HCT116 (cell line): ENCODE measurements at regions not wholly inside any gene's neighbourhood (a gene's known extent, or its start where the extent isn't known, plus 50 kb on each side); places are given as distances from the start of the nearest gene placed in this dataset.

Experiments
- ATAC-seq: fragments of 200-7000 bp; cut with Tn5 transposase; 2 replicates; pipeline ENCODE4 v1.9.1; 2020; ENCODE audit warnings: mild to moderate bottlenecking, moderate library complexity
- BruUV-seq: library from RNA; stranded (reverse); fragments of 400-500 nt; replicated peaks from 2 replicates; lab custom pipeline; 2021; lab: Mats Ljungman, UMichigan
- CTCF ChIA-PET: fragments of 300-600 bp; sonication (Branson Sonifier 250); formaldehyde crosslinking; loops from one replicate; lab custom pipeline; 2021; ENCODE audit warnings: antibody characterized with exemption; lab: Charles Lee
- POLR2A ChIA-PET: fragments of 300-600, 350-600 bp; sonication (Branson Sonifier 250); formaldehyde crosslinking; loops from one replicate; lab custom pipeline; 2021; ENCODE audit warnings: antibody characterized with exemption; lab: Charles Lee
- RAD21 ChIA-PET, 2 experiments: fragments of 300-600 bp; sonication (Branson Sonifier 250); formaldehyde crosslinking; loops; one replicate each; lab custom pipeline; 2023; ENCODE audit warnings: low total read pairs in 2 of 2; ENCODE audit not compliant: uncharacterized antibody in 2 of 2, unreplicated experiment in 2 of 2, low non-redundant PET in 1 of 2; lab: Charles Lee
- DNase-seq: peaks from one replicate; pipeline ENCODE4 v3.0.0-alpha.2; 2010; ENCODE audit warnings: low read depth, low spot score
- H2AFZ ChIP-seq: fragments of 200-600 bp; shearing (Covaris generic), sonication (generic); 2 replicates; pipeline ENCODE4 v1.6.1; 2017; ENCODE audit warnings: low read depth, mixed run types, mixed read lengths, antibody characterized with exemption, low read length; ENCODE audit not compliant: poor library complexity, severe bottlenecking
- H3K27ac ChIP-seq: 2 replicates; pipeline ENCODE4 v1.5.1; 2012; ENCODE audit warnings: low read depth, low read length
- H3K27me3 ChIP-seq: fragments of 200-600 bp; sonication (generic); 2 replicates; pipeline ENCODE4 v1.6.1; 2016; ENCODE audit warnings: mixed run types, low read length, mixed read lengths; ENCODE audit not compliant: insufficient read depth
- H3K36me3 ChIP-seq, 2 experiments: fragments of 200-500 bp in 1 of 2; fragments of 200-600 bp in 1 of 2; sonication (Bioruptor generic) in 1 of 2; sonication (generic) in 1 of 2; 2 replicates each; pipeline versions ENCODE4 v1.5.1 to v1.6.1; 2014 to 2016; ENCODE audit warnings: low read length in 2 of 2, inconsistent platforms in 1 of 2, mixed read lengths in 1 of 2, mixed run types in 1 of 2; ENCODE audit not compliant: insufficient read depth in 2 of 2, control insufficient read depth in 1 of 2
- H3K4me1 ChIP-seq, 2 experiments: fragments of 200-600 bp in 1 of 2; sonication (generic) in 1 of 2; 2 replicates each; pipeline versions ENCODE4 v1.5.1 to v1.6.1; 2012 to 2017; ENCODE audit warnings: low read length in 2 of 2, inconsistent platforms in 1 of 2, mild to moderate bottlenecking in 1 of 2, mixed read lengths in 1 of 2, mixed run types in 1 of 2, moderate library complexity in 1 of 2; ENCODE audit not compliant: insufficient read depth in 2 of 2, control insufficient read depth in 1 of 2
- H3K4me2 ChIP-seq: fragments of 200-600 bp; sonication (generic); 2 replicates; pipeline ENCODE4 v1.6.1; 2017; ENCODE audit warnings: mixed run types, low read length, mixed read lengths
- H3K4me3 ChIP-seq, 2 experiments: fragments of 200-600 bp in 1 of 2; sonication (generic) in 1 of 2; replicated peaks in 1 of 2; 2 replicates each; pipeline ENCODE4 v1.5.1; 2011 to 2016; ENCODE audit warnings: low read length in 2 of 2, control low read depth in 1 of 2, low read depth in 1 of 2, mild to moderate bottlenecking in 1 of 2, mixed read lengths in 1 of 2, mixed run types in 1 of 2
- H3K79me2 ChIP-seq: fragments of 200-600 bp; sonication (generic); 2 replicates; pipeline ENCODE4 v1.6.1; 2017; ENCODE audit warnings: mild to moderate bottlenecking, mixed run types, low read length, moderate library complexity, mixed read lengths; ENCODE audit not compliant: insufficient read depth
- H3K9ac ChIP-seq: fragments of 200-600 bp; sonication (generic); 2 replicates; pipeline ENCODE4 v1.6.1; 2016; ENCODE audit warnings: low read length, mixed read lengths
- H3K9me2 ChIP-seq: fragments of 200-600 bp; sonication (generic), shearing (Covaris generic); 2 replicates; pipeline ENCODE4 v1.6.1; 2017; ENCODE audit warnings: mixed run types, mild to moderate bottlenecking, moderate library complexity; ENCODE audit not compliant: insufficient read depth
- H3K9me3 ChIP-seq, 2 experiments: fragments of 200-500 bp in 1 of 2; fragments of 200-600 bp in 1 of 2; sonication (Bioruptor generic) in 1 of 2; sonication (generic) in 1 of 2; 2 replicates each; pipeline ENCODE4 v1.6.1; 2014 to 2017; ENCODE audit warnings: low read length in 2 of 2, mixed read lengths in 2 of 2, inconsistent platforms in 1 of 2, low read depth in 1 of 2, mild to moderate bottlenecking in 1 of 2, mixed run types in 1 of 2, moderate library complexity in 1 of 2; ENCODE audit not compliant: control insufficient read depth in 1 of 2, insufficient read depth in 1 of 2
- H4K20me1 ChIP-seq: fragments of 200-600 bp; sonication (generic), shearing (Covaris generic); 2 replicates; pipeline ENCODE4 v1.6.1; 2017; ENCODE audit warnings: mixed run types, mild to moderate bottlenecking, moderate library complexity; ENCODE audit not compliant: insufficient read depth
- ELF1 ChIP-seq: IDR thresholded peaks from 2 replicates; pipeline ENCODE4 v1.6.1; 2012; ENCODE audit warnings: low read depth, borderline replicate concordance
- MAX ChIP-seq: IDR thresholded peaks from 2 replicates; pipeline ENCODE4 v1.6.1; 2012
- POLR2A ChIP-seq: IDR thresholded peaks from 2 replicates; pipeline ENCODE4 v1.7.0; 2011; ENCODE audit warnings: borderline replicate concordance; ENCODE audit not compliant: insufficient read depth, insufficient read length; ENCODE audit errors: extremely low read depth
- ZBTB33 ChIP-seq: IDR thresholded peaks from 2 replicates; pipeline ENCODE4 v1.6.1; 2011; ENCODE audit warnings: mild to moderate bottlenecking, low read length, moderate library complexity; ENCODE audit not compliant: insufficient replicate concordance; ENCODE audit errors: extremely low read depth
- intact Hi-C: fragments of 100-400 bp; cut with micrococcal nuclease; formaldehyde crosslinking; loops from 2 replicates; pipeline ENCODE4 v1.10.0; 2022

GRCh38 chr7:41459183-41459582, 243.7 kb downstream of the INHBA start (continued):
- TF ChIP-seq POLR2A (no peak), ELF1 (no peak), ZBTB33 (no peak), MAX (no peak)
- TF ChIP-seq, all 23 proteins: peak for 0

- no peak overlapping the region for H3K9ac ChIP-seq
- H4K20me1 ChIP-seq: no peaks in the 10 kb centered on the region
- H3K79me2 ChIP-seq: no peaks in the 10 kb centered on the region
- DNase-seq (no peak), ATAC-seq (no peak)
- no peak overlapping the region for H3K27ac ChIP-seq
- BruUV-seq: no TSS peak
- ChIA-PET CTCF (no interaction called here), RAD21 (no interaction called here), POLR2A (no interaction called here)
- no peak overlapping the region for H3K4me3 ChIP-seq
- no peaks in the 10 kb centered on the region for H3K4me1 ChIP-seq
- H3K27me3 ChIP-seq: no peaks in the 10 kb centered on the region
- no peaks in the 10 kb centered on the region; a peak in 1 of 4 replicates for H3K9me3 ChIP-seq
- intact Hi-C loops: loop anchor here (5.0 kb wide), 1 partner anchor 46 kb away; no protein-coding TSS in a partner anchor
- TF ChIP-seq MAX: no peak
- H3K4me2 ChIP-seq: no peak overlapping the region
- no peaks in the 10 kb centered on the region for H3K9me2 ChIP-seq
- no peak overlapping the region for H2AFZ ChIP-seq
- no peaks in the 10 kb centered on the region for H3K36me3 ChIP-seq
These were observed 245.0 kb downstream of the INHBA start for GRCh38 chr7:41457832-41458437.
